NCI-H1694 (cell line): ENCODE measurements at regions not wholly inside any gene's neighbourhood (a gene's known extent, or its start where the extent isn't known, plus 50 kb on each side); places are given as distances from the start of the nearest gene placed in this dataset.

ENCODE experiments used
- DNase-seq: peaks from one replicate; lab custom pipeline; 2025; lab: John Stamatoyannopoulos, UW

DNA sequence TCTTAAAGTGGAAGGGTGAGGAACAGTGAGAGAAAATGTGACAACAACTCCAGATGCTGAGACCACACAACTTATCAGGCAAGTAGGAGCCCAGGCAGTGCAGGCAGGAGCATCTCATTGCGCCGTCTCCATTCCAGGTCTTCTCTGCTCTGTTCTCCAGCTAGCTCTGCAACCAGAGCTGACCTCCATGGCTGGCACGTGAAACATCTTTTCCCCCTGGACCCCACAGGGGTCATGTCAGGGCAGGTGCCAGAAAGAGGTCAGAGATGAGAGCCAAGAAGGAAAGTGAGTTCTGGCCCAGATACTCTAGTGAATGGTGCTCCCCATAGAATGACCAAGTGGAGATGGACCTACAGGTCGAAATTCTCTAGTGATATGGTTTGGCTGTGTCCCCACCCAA, 281.4 kb downstream of the SMOC2 start:
- DNase-seq, result no peak

DNA sequence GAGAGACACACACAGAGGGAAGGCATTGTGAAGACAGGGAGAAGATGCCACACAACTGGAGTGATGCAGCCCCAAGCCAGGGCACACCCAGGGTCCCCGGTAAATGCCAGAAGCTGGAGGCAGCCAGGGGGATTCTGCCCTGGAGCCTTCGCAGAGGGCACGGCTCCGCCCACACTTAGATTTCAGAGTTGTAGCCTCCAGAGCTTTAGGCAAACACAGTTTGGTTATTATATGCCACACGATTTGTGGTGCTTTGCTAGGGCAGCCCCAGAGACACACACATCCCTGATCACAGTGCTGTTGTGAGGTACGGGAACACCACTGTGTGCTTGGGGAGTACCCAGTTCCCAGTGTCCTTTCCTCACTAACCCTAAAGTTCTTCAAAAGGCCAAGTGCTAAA, 280.6 kb downstream of the SMOC2 start:
- no peak for DNase-seq

DNA sequence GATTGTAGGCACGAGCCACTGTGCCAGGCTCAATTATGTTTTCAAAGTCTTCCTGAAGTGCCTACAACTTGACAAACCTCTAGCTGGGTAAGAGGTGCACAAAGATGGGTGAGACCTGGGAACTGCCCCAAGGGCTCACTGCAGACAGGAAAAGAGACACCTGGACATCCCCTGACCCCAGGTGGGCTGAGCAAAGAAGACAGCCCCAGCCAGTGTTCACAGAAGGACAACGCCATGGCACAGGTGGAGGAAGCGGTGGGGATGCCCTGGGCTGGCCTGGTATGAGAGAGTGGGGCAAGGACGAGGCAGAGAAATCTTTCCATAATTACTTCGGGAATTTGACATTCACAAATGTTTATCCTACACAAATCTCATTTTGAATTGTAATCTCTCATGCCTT, 278.9 kb downstream of the SMOC2 start:
- no peak for DNase-seq

DNA sequence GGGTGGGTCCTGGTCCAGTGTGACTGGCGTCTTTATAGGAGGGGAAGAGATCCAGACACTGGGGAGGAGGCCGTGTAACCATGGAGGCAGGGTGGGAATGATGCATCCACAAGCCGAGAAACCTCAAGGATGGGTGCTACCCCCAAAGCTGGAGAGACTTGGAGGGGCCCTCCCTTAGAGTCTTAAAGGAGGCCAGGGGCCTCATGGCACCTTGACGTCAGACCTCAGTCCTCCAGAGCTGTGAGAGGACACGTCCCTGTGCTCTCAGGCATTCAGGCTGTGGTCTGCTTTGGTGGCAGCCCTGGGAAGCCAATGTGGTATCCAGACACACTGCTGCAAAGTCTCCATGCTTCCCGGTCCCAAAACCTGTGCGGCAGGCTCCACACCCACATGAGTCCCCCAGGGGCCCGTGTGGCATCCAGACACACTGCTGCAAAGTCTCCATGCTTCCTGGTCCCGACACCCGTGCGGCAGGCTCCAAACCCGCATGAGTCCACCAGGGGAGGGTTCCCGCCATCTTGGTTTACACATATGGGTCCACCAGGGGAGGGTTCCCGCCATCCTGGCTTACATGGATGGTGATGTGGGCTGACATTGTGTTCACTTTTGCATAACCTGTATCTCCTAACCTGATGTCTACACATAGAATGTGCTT, 278.0 kb downstream of the SMOC2 start:
- DNase-seq, result no peak
